H9 (cell line): ENCODE measurements at regions not wholly inside any gene's neighbourhood (a gene's known extent, or its start where the extent isn't known, plus 50 kb on each side); places are given as distances from the start of the nearest gene placed in this dataset.

ENCODE experiments used
- DNase-seq: peaks from one replicate; pipeline ENCODE4 v3.0.0-alpha.2; 2017
- H2AFZ ChIP-seq: one replicate; pipeline ENCODE4 v1.6.1; 2013; ENCODE audit warnings: mild to moderate bottlenecking, low read length, control low read depth, moderate library complexity
- H2AK5ac ChIP-seq: 2 replicates; pipeline ENCODE4 v1.6.1; 2013; ENCODE audit warnings: low read length, control low read depth, mixed read lengths; ENCODE audit not compliant: insufficient read length
- H2BK120ac ChIP-seq: one replicate; pipeline ENCODE4 v1.6.1; 2013; ENCODE audit warnings: low read depth, mild to moderate bottlenecking, low read length, control low read depth, inconsistent platforms; ENCODE audit not compliant: poor library complexity, severe bottlenecking
- H2BK12ac ChIP-seq: 2 replicates; pipeline ENCODE4 v1.6.1; 2013; ENCODE audit warnings: low read length, control low read depth, mixed read lengths, low read depth; ENCODE audit not compliant: insufficient read length
- H2BK15ac ChIP-seq: 2 replicates; pipeline ENCODE4 v1.6.1; 2013; ENCODE audit warnings: low read depth, low read length, control low read depth
- H2BK20ac ChIP-seq: one replicate; pipeline ENCODE4 v1.6.1; 2013; ENCODE audit warnings: low read depth, mild to moderate bottlenecking, low read length, control low read depth, inconsistent platforms; ENCODE audit not compliant: poor library complexity, severe bottlenecking
- H2BK5ac ChIP-seq: 2 replicates; pipeline ENCODE4 v1.6.1; 2013; ENCODE audit warnings: low read length, control low read depth, mixed read lengths; ENCODE audit not compliant: insufficient read length
- H3K14ac ChIP-seq: 2 replicates; pipeline ENCODE4 v1.6.1; 2013; ENCODE audit warnings: low read length, control low read depth; ENCODE audit not compliant: insufficient read depth
- H3K18ac ChIP-seq: 2 replicates; pipeline ENCODE4 v1.6.1; 2013; ENCODE audit warnings: low read depth, mild to moderate bottlenecking, mixed read lengths, low read length, control low read depth; ENCODE audit not compliant: insufficient read length
- H3K23ac ChIP-seq: 2 replicates; pipeline ENCODE4 v1.6.1; 2013; ENCODE audit warnings: low read length, control low read depth, mixed read lengths, low read depth; ENCODE audit not compliant: insufficient read length
- H3K23me2 ChIP-seq: 2 replicates; pipeline ENCODE4 v1.6.1; 2013; ENCODE audit warnings: low read depth, mild to moderate bottlenecking, mixed read lengths, low read length, control low read depth; ENCODE audit not compliant: insufficient read length, poor library complexity, severe bottlenecking
- H3K27ac ChIP-seq: 2 replicates; pipeline ENCODE4 v1.5.1; 2013; ENCODE audit warnings: low read length, control low read depth, mixed read lengths, low read depth; ENCODE audit not compliant: insufficient read length
- H3K27me3 ChIP-seq: 2 replicates; pipeline ENCODE4 v1.6.1; 2013; ENCODE audit warnings: low read length, control low read depth, inconsistent platforms; ENCODE audit not compliant: insufficient read depth
- H3K4ac ChIP-seq: 2 replicates; pipeline ENCODE4 v1.6.1; 2013; ENCODE audit warnings: low read depth, mild to moderate bottlenecking, control low read depth, inconsistent platforms, low read length, moderate library complexity
- H3K4me1 ChIP-seq: 2 replicates; pipeline ENCODE4 v1.6.1; 2013; ENCODE audit warnings: low read length, control low read depth, inconsistent platforms; ENCODE audit not compliant: insufficient read depth
- H3K4me2 ChIP-seq: 2 replicates; pipeline ENCODE4 v1.6.1; 2013; ENCODE audit warnings: low read length, control low read depth, mixed read lengths; ENCODE audit not compliant: insufficient read length, insufficient read depth
- H3K56ac ChIP-seq: 2 replicates; pipeline ENCODE4 v1.6.1; 2013; ENCODE audit warnings: low read depth, mild to moderate bottlenecking, mixed read lengths, low read length, control low read depth; ENCODE audit not compliant: insufficient read length
- H3K79me1 ChIP-seq: 2 replicates; pipeline ENCODE4 v1.6.1; 2013; ENCODE audit warnings: low read depth, mild to moderate bottlenecking, moderate library complexity, low read length, control low read depth, inconsistent platforms; ENCODE audit not compliant: insufficient read depth, poor library complexity, severe bottlenecking
- H3K79me2 ChIP-seq: 2 replicates; pipeline ENCODE4 v1.6.1; 2013; ENCODE audit warnings: low read length, control low read depth, inconsistent platforms; ENCODE audit not compliant: insufficient read depth
- H3K9ac ChIP-seq: 2 replicates; pipeline ENCODE4 v1.6.1; 2013; ENCODE audit warnings: low read length, control low read depth, mixed read lengths; ENCODE audit not compliant: insufficient read length; ENCODE audit errors: extremely low read depth
- H3K9me3 ChIP-seq: one replicate; pipeline ENCODE4 v1.6.1; 2013; ENCODE audit warnings: low read depth, low read length, inconsistent platforms; ENCODE audit not compliant: control insufficient read depth
- H3T11ph ChIP-seq: one replicate; pipeline ENCODE4 v1.6.1; 2013; ENCODE audit warnings: mild to moderate bottlenecking, low read length, control low read depth, inconsistent platforms
- H4K20me1 ChIP-seq: one replicate; pipeline ENCODE4 v1.6.1; 2013; ENCODE audit not compliant: control insufficient read depth, insufficient read length, insufficient read depth
- H4K5ac ChIP-seq: 2 replicates; pipeline ENCODE4 v1.6.1; 2013; ENCODE audit warnings: low read depth, mild to moderate bottlenecking, mixed read lengths, low read length, control low read depth; ENCODE audit not compliant: insufficient read length
- H4K8ac ChIP-seq: replicated peaks from 2 replicates; pipeline ENCODE4 v1.6.1; 2013; ENCODE audit warnings: low read length, control low read depth, mixed read lengths, low read depth; ENCODE audit not compliant: insufficient read length
- H4K91ac ChIP-seq: 2 replicates; pipeline ENCODE4 v1.6.1; 2013; ENCODE audit warnings: low read depth, mild to moderate bottlenecking, moderate library complexity, mixed read lengths, low read length, control low read depth; ENCODE audit not compliant: insufficient read length
- H3K27ac Mint-ChIP-seq, 3 experiments: 2 replicates in 2 of 3; 3 replicates in 1 of 3; pipeline ENCODE4 v1.8.0; 2020 to 2021; ENCODE audit warnings: mixed read lengths in 3 of 3, mild to moderate bottlenecking in 1 of 3, moderate library complexity in 1 of 3
- H3K27me3 Mint-ChIP-seq: 2 replicates; pipeline ENCODE4 v1.8.0; 2021; ENCODE audit warnings: low read depth, mild to moderate bottlenecking, moderate library complexity, mixed read lengths
- H3K36me3 Mint-ChIP-seq, 3 experiments: 2 replicates in 2 of 3; 3 replicates in 1 of 3; pipeline ENCODE4 v1.8.0; 2020 to 2021; ENCODE audit warnings: low read depth in 3 of 3, mixed read lengths in 3 of 3; ENCODE audit not compliant: insufficient read depth in 1 of 3
- H3K4me1 Mint-ChIP-seq, 2 experiments: 2 replicates each; pipeline ENCODE4 v1.8.0; 2020; ENCODE audit warnings: mixed read lengths in 2 of 2
- H3K4me3 Mint-ChIP-seq, 2 experiments: 2 replicates in 1 of 2; 3 replicates in 1 of 2; pipeline ENCODE4 v1.8.0; 2020 to 2021; ENCODE audit warnings: mild to moderate bottlenecking in 2 of 2, mixed read lengths in 2 of 2, moderate library complexity in 1 of 2
- H3K9me3 Mint-ChIP-seq, 2 experiments: 2 replicates in 1 of 2; 3 replicates in 1 of 2; pipeline ENCODE4 v1.8.0; 2020; ENCODE audit warnings: mild to moderate bottlenecking in 2 of 2, mixed read lengths in 2 of 2, moderate library complexity in 1 of 2
- WGBS: extraction: QIAGEN DNeasy Blood & Tissue Kit; methylation state at CpG from one replicate; pipeline ENCODE4 v1.1.7; 2013; ENCODE audit warnings: missing lambda C conversion rate, low lambda C conversion rate, mixed read lengths; ENCODE audit not compliant: insufficient read length; ENCODE audit errors: extremely low coverage; 5-methylcytosine and 5-hydroxymethylcytosine counted together
- TF ChIP-seq, protein P1 (sequence below): fragments of 200-600 bp; sonication (generic); conservative IDR thresholded peaks from 3 replicates; pipeline ENCODE4 v1.8.0; 2021; ENCODE audit warnings: antibody characterized with exemption, mild to moderate bottlenecking

DNA sequence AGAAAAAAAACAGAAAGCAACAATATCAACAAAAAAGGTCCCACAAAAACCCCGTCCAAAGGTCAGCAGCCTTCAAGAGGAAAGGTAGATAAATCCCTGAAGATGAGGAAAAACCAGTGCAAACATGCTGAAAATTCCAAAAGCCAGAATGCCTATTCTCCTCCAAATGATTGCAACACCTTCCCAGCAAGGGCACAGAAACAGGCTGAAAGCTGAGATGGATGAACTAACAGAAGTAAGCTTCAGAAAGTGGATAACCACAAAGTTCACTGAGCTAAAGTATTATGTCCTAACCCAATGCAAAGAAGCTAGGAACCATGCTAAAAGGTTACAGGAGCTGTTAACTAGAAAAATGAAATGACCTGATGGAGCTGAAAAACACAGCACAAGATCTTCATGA is 226.4 kb upstream of the DSEL start:
- Histone ChIP-seq H4K5ac (no peak overlapping the region), H2BK20ac (no peak overlapping the region), H3K14ac (no peak overlapping the region), H3K18ac (no peak overlapping the region), H3K56ac (no peak overlapping the region), H3K23me2 (no peaks in the 10 kb centered on the region), H3K4me1 (no peaks in the 10 kb centered on the region), H4K8ac (no peak overlapping the region), H3K4ac (no peak overlapping the region), H4K20me1 (no peaks in the 10 kb centered on the region), H3T11ph (no peak overlapping the region), H3K79me1 (no peaks in the 10 kb centered on the region), H3K27ac (no peak overlapping the region), H3K79me2 (no peaks in the 10 kb centered on the region), H2AK5ac (no peak overlapping the region), H3K9me3 (no peaks in the 10 kb centered on the region), H3K23ac (no peak overlapping the region), H3K27me3 (no peaks in the 10 kb centered on the region), H3K9ac (no peak overlapping the region), H4K91ac (no peak overlapping the region), H2BK120ac (no peak overlapping the region), H3K4me2 (no peak overlapping the region), H2BK5ac (no peak overlapping the region), H2BK15ac (no peak overlapping the region), H2AFZ (no peak overlapping the region), H2BK12ac (no peak overlapping the region)
- Mint-ChIP-seq H3K36me3 (peaks cover 2 to 26% (median 4%) of the 10 kb centered on the region in 3 experiments; a peak in 5 of 7 replicates), H3K4me3 (no peak overlapping the region), H3K27me3 (no peaks in the 10 kb centered on the region; the same call in 1 of the 2 replicates), H3K9me3 (peaks cover 20 to 27% of the 10 kb centered on the region in 2 experiments), H3K27ac (no peak overlapping the region; a peak in 1 of 7 replicates), H3K4me1 (no peaks in the 10 kb centered on the region)
- no peak for DNase-seq
- TF ChIP-seq, protein P1, sequence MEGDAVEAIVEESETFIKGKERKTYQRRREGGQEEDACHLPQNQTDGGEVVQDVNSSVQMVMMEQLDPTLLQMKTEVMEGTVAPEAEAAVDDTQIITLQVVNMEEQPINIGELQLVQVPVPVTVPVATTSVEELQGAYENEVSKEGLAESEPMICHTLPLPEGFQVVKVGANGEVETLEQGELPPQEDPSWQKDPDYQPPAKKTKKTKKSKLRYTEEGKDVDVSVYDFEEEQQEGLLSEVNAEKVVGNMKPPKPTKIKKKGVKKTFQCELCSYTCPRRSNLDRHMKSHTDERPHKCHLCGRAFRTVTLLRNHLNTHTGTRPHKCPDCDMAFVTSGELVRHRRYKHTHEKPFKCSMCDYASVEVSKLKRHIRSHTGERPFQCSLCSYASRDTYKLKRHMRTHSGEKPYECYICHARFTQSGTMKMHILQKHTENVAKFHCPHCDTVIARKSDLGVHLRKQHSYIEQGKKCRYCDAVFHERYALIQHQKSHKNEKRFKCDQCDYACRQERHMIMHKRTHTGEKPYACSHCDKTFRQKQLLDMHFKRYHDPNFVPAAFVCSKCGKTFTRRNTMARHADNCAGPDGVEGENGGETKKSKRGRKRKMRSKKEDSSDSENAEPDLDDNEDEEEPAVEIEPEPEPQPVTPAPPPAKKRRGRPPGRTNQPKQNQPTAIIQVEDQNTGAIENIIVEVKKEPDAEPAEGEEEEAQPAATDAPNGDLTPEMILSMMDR, result no peak
- no CpG with 5 or more reads among the region's 1 CpG for WGBS
